GM21367 (cell line): ENCODE measurements at regions not wholly inside any gene's neighbourhood (a gene's known extent, or its start where the extent isn't known, plus 50 kb on each side); places are given as distances from the start of the nearest gene placed in this dataset.
"Not testable (repeated sequence)": the region's sequence is repeated elsewhere in the genome, so short reads cannot be mapped to it uniquely, and the experiment has no call there.

Experiments
- ATAC-seq: cut with Tn5 transposase; IDR thresholded peaks from one replicate; pipeline ENCODE4 v1.9.1; 2021; ENCODE audit not compliant: unreplicated experiment

DNA sequence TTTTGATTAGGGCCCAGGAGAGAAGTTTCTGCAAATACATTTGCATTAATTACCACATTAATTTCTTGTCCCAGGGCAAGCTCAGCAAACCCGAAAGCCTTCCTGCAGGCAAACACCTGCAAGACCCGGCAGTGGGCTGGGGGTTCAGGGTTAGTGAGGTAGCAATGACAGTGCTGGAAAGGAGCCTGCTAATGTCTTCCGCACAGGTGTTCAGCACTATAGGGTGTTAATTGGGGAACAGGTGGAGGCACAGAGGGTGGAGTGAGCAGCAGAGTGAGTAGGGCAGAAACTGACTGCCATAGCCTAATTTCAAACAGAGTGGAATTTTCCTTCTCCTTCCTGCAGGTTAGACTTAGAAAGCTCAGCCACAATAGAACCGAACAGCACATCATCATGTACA is 50.9 kb upstream of the UBASH3B start:
- ATAC-seq = no peak

GRCh38 chr11:122601141-122602125 is 54.1 kb upstream of the UBASH3B start:
- ATAC-seq = no peak

DNA sequence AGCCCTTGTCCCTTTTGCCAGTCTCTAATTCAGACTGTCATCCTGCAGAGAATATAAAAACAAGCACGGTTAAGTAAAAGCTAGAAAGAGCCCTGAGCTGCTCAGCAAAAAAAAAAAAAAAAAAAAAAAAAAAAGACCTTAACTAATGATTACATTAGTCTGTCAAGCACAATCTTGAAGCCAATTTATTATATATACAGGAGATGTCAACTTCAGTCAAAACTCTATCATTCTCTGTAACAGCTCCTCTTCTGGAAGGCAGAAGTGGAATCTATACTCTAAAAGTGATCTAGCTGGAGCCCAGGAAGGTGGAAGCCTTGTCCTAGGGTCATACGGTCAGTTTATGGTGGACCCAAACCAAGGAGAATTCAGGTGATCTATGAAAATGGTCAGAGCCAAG is 55.2 kb upstream of the UBASH3B start:
- ATAC-seq = no peak

- ATAC-seq = no peak
Observed at GRCh38 chr11:122599434-122599833, 56.1 kb upstream of the UBASH3B start.

GRCh38 chr11:122598971-122599370 is 56.6 kb upstream of the UBASH3B start:
- no peak for ATAC-seq

DNA sequence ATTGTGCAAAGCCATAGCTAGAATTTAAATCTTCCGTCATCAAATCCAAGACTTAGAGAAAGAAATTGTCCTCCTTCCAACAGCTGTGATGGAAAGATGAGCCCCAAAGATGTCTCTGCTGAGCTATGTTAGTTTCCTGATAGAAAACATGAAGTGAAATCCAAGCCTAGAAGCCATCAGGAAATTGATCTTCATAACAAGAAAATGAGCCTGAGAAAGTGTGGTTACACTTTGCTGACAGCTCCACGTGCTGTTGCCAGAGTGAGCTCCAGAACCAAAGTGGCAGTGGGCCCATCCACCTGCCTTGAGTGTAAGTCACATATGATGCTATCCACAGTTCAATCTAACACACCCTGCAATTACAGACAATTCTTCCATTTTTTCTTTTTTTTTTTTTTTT is 58.0 kb upstream of the UBASH3B start:
- no peak for ATAC-seq

DNA sequence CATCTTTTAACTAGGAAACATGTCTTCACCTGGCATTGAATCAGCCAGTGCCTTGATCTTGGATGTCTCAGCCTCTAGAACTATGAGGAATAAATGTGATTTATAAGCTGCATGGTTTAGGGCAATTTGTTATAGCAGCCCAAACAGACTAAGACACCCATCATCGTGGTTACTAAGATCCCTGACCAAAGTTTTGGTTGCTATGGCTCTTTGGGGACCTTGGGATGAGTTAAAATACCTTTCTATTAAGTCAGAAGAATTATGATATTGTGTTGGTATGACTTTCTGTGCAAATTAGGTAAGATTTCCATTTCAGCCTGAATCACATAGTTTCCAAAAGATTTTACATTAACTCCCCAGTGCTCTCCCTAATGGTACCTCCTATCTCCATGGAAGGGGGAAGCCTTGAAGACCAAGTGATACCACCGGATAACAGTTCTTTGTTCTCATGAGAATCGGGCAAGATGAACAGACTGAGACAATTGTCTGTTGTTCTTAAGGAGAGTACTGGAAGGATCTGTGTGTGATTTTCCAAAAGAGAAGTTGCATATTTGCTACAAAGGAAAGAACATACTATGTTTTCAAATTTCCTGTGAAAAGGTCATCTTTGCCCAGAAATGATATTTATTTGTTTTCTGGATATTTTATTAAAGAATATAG is 60.4 kb upstream of the UBASH3B start:
- no peak for ATAC-seq

- ATAC-seq = no peak
Observed at GRCh38 chr11:122593473-122594420, 61.8 kb upstream of the UBASH3B start.

GRCh38 chr11:122592641-122593040 is 62.9 kb upstream of the UBASH3B start:
- ATAC-seq = no peak

- ATAC-seq = no peak
Observed at GRCh38 chr11:122584670-122585069, 70.9 kb upstream of the UBASH3B start.

- ATAC-seq = not testable (repeated sequence)
Observed at GRCh38 chr11:122580071-122580470, 75.5 kb upstream of the UBASH3B start.

DNA sequence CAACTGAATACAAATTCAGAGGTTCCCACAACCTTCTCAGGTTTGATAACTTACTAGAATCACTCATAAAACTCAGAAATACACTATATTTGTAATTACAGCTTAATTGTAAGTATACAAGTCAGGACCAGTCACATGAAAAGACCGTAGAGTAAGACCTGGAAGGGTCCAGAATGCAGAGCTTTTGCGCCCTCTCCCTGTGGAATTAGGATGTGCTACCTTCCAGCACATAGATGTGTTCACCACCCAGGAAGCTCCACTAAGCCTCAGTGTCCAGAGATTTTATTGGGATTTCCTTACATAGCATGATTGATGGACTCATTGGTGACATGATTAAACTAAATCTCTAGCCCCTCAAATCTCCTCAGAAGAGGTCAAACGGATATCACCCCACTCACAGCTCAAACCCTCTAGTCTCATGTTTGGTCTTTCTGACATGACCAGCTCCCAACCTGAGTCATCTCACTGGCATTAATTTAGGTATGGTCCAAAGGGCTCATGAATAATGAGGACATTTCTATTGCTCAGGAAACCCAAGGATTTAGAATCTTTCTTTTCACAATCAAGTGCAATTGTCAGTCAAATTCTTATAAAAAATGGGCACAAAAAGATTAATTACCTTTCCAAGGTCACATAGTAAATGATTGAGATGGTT is 77.2 kb upstream of the UBASH3B start:
- no peak for ATAC-seq

GRCh38 chr11:122572592-122572991 is 82.9 kb upstream of the UBASH3B start:
- no peak for ATAC-seq

DNA sequence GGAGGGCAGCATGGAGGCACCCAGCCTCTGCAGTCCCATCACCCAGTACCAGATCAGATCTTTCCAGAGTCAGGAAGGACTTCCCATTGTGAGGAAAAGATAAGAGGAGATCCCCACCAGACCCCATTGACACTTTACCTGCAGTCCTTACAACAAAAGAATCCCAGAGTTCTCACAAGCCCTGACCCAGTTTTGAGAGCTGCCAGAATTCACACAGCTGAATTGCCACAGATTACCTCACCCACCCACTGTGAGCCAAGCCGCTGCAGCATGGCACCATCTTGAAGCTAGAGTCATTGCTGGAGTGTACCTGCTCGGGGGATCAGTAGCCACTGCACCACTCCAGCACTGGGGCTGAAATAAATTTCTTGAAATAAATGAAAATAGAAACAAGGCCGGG is 91.8 kb upstream of the UBASH3B start:
- no peak for ATAC-seq

- no peak for ATAC-seq
Observed at GRCh38 chr11:122559734-122560382, 95.7 kb upstream of the UBASH3B start.

DNA sequence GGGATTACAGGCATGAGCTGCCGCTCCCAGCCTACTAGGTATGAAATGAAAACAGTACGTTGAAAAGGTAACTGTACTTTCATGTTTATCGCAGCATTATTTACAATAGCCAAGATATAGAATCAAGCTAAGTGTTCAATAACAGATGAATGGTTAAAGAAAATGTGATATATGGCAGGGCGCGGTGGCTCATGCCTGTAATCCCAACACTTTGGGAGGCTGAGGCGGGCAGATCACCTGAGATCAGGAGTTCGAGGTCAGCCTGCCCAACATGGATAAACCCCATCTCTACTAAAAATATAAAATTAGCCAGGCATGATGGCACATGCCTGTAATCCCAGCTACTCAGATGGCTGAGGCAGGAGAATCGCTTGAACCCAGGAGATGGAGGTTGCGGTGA is 96.3 kb upstream of the UBASH3B start:
- ATAC-seq = not testable (repeated sequence)

GRCh38 chr11:122557163-122557562 is 98.4 kb upstream of the UBASH3B start:
- not testable (repeated sequence) for ATAC-seq

DNA sequence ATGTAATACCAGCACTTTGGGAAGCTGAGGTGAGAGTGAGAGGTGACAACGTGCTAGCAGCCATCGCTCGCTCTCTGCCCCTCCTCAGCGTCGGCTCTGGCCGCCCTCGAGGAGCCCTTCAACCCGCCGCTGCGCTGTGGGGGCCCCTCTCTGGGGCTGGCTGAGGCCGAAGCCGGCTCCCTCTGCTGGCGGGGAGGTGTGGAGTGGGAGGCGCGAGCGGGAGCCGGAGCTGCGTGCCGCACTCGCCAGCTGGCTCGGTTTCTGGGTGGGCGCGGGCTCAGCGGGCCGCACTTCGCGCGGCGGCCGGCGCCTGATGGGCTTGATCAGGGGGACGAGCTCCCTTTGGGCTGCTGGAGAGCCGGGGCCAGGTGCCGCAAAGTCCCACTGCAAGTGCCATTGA is 98.9 kb upstream of the UBASH3B start:
- ATAC-seq = no peak

GRCh38 chr11:122538060-122538459 is 117.5 kb upstream of the UBASH3B start:
- ATAC-seq = no peak

- no peak for ATAC-seq
Observed at GRCh38 chr11:122524898-122525297, 130.6 kb upstream of the UBASH3B start.
